Upper lobe of right lung (tissue), 1 donor: ENCODE measurements at regions not wholly inside any gene's neighbourhood (a gene's known extent, or its start where the extent isn't known, plus 50 kb on each side); places are given as distances from the start of the nearest gene placed in this dataset.

Experiments used
- ATAC-seq: fragments of 200-7000 bp; cut with Tn5 transposase; one replicate; pipeline ENCODE4 v1.9.1; 2020; ENCODE audit warnings: mild to moderate bottlenecking, moderate library complexity
- DNase-seq: peaks from one replicate; pipeline ENCODE4 v3.0.0-alpha.2; 2020
- H3K27ac ChIP-seq: fragments of 200-600 bp; one replicate; pipeline ENCODE4 v1.8.0; 2022
- H3K27me3 ChIP-seq: fragments of 200-600 bp; one replicate; pipeline ENCODE4 v1.8.0; 2022; ENCODE audit warnings: mild to moderate bottlenecking
- H3K36me3 ChIP-seq: fragments of 200-600 bp; one replicate; pipeline ENCODE4 v1.8.0; 2022
- H3K4me1 ChIP-seq: fragments of 200-600 bp; one replicate; pipeline ENCODE4 v1.8.0; 2022
- H3K4me3 ChIP-seq: fragments of 200-600 bp; one replicate; pipeline ENCODE4 v1.8.0; 2022; ENCODE audit warnings: mild to moderate bottlenecking
- H3K9me3 ChIP-seq: fragments of 200-600 bp; one replicate; pipeline ENCODE4 v1.8.0; 2022
- intact Hi-C: fragments of 100-400 bp; cut with DNase I; formaldehyde crosslinking; loops from one replicate; pipeline ENCODE4 v1.11.0; 2022
- TF ChIP-seq, protein P1 (sequence below): fragments of 200-600 bp; IDR thresholded peaks from one replicate; pipeline ENCODE4 v1.8.0; 2022; ENCODE audit warnings: antibody characterized with exemption
- donor health status: DM: no; HTN: yes; CAD: no; lungs with severe emphysema.

- DNase-seq (no peak), ATAC-seq (no peak)
- Histone ChIP-seq H3K27me3 (no peaks in the 10 kb centered on the region), H3K27ac (no peak overlapping the region), H3K9me3 (no peaks in the 10 kb centered on the region), H3K36me3 (no peaks in the 10 kb centered on the region), H3K4me1 (no peaks in the 10 kb centered on the region), H3K4me3 (no peak overlapping the region)
- TF ChIP-seq, protein P1, sequence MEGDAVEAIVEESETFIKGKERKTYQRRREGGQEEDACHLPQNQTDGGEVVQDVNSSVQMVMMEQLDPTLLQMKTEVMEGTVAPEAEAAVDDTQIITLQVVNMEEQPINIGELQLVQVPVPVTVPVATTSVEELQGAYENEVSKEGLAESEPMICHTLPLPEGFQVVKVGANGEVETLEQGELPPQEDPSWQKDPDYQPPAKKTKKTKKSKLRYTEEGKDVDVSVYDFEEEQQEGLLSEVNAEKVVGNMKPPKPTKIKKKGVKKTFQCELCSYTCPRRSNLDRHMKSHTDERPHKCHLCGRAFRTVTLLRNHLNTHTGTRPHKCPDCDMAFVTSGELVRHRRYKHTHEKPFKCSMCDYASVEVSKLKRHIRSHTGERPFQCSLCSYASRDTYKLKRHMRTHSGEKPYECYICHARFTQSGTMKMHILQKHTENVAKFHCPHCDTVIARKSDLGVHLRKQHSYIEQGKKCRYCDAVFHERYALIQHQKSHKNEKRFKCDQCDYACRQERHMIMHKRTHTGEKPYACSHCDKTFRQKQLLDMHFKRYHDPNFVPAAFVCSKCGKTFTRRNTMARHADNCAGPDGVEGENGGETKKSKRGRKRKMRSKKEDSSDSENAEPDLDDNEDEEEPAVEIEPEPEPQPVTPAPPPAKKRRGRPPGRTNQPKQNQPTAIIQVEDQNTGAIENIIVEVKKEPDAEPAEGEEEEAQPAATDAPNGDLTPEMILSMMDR: no peak
- intact Hi-C loops: no loop called here
Observed at GRCh38 chr14:44418856-44419255, 88.2 kb downstream of the FSCB start.

GRCh38 chr14:44417809-44418208, 89.3 kb downstream of the FSCB start:
- DNase-seq (no peak), ATAC-seq (no peak)
- no peak overlapping the region for H3K27ac ChIP-seq
- intact Hi-C loops: no loop called here
- H3K36me3 ChIP-seq: no peaks in the 10 kb centered on the region
- no peaks in the 10 kb centered on the region for H3K27me3 ChIP-seq
- no peaks in the 10 kb centered on the region for H3K9me3 ChIP-seq
- no peaks in the 10 kb centered on the region for H3K4me1 ChIP-seq
- TF ChIP-seq, protein P1: no peak
- H3K4me3 ChIP-seq: no peak overlapping the region

DNA sequence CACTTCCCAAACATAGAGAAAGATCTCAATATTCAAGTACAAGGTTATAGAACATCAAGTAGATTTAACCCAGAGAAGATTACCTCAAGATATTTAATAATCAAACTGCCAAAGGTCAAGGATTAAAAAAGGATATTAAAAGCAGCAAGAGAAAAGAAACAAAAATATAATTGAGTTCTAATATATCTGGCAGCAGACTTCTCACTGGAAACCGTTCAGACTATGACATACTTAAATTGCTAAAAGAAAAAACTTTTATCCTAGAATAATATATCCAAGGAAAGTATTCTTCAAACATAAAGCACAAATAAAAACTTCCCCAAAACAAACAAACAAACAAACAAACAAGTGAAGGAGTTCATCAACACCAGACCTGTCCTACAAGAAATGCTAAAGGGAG, 92.4 kb downstream of the FSCB start:
- H3K36me3 ChIP-seq: no peaks in the 10 kb centered on the region
- ATAC-seq (no peak), DNase-seq (no peak)
- no peak overlapping the region for H3K4me3 ChIP-seq
- no peaks in the 10 kb centered on the region for H3K4me1 ChIP-seq
- H3K27me3 ChIP-seq: no peaks in the 10 kb centered on the region
- intact Hi-C loops: no loop called here
- H3K9me3 ChIP-seq: no peaks in the 10 kb centered on the region
- TF ChIP-seq, protein P1: no peak
- no peak overlapping the region for H3K27ac ChIP-seq

DNA sequence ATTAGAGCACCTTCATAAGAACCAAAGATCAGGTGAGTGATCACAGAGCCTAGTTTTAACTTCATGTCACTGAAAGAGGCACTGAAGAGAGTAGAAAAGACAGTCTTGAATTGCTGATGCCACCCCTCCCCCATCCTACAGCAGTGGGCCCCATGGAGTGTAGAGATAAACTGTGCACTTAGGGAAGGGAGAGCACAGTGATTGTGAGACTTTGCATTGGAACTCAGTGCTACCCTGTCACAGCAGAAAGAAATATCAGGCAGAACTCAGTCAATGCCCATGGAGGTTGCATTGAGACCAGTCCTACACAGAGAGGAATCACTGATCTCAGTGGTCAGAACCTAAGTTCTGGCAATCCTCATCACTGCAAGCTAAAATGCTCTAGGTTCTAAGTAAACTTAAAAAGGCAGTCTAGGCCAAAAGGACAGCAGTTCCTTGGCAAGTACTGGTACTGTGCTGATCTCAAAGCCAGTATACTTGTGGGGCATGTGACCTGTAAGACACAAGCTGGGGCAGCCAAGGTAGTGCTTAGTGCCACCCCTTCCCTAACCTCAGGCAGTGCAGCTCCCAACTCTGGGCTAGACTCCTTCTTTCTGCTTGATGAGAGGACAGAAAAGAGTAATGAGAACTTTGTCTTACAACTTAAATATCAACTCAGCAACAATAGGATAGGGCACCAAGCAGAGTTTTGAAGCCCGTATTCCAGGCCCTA, 94.1 kb downstream of the FSCB start:
- no peaks in the 10 kb centered on the region for H3K9me3 ChIP-seq
- no peak overlapping the region for H3K27ac ChIP-seq
- intact Hi-C loops: no loop called here
- no peaks in the 10 kb centered on the region for H3K4me1 ChIP-seq
- no peaks in the 10 kb centered on the region for H3K36me3 ChIP-seq
- H3K4me3 ChIP-seq: no peak overlapping the region
- no peaks in the 10 kb centered on the region for H3K27me3 ChIP-seq
- DNase-seq: no peak
- peak; percentile 46 for ATAC-seq
- TF ChIP-seq, protein P1: no peak

DNA sequence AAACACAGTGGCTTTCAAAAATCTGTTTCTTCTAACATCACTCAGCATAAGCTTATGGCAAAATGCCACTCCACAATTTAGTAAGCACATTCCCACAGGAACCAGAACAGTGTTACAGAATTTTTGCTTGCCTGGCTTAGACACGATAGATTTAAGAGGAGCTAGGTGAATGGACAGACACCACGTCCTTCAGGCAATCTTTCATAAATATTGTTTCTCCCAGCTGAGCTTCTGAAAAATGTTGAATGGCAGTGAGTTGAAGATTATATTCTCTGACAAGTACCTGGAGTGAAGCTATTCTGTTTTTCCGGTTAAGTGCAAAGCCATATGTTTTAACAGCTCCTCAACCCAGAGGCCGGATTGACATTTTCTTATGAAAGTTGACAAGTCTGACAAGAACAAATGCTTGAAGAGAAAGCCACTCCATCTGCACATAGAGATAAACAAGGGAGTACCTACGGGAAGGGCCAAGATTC, 102.0 kb downstream of the FSCB start:
- Histone ChIP-seq H3K36me3 (no peaks in the 10 kb centered on the region), H3K4me3 (no peak overlapping the region), H3K4me1 (no peaks in the 10 kb centered on the region), H3K27me3 (no peaks in the 10 kb centered on the region), H3K9me3 (no peaks in the 10 kb centered on the region), H3K27ac (no peak overlapping the region)
- ATAC-seq: no peak
- intact Hi-C loops: no loop called here
- no peak for DNase-seq
- TF ChIP-seq, protein P1: no peak
